B cell (primary cell): ENCODE measurements at regions not wholly inside any gene's neighbourhood (a gene's known extent, or its start where the extent isn't known, plus 50 kb on each side); places are given as distances from the start of the nearest gene placed in this dataset.

Experiments
- EZH2 ChIP-seq: IDR thresholded peaks from 2 replicates; pipeline ENCODE4 v1.6.1; 2012; ENCODE audit warnings: borderline replicate concordance, low read depth, mild to moderate bottlenecking, moderate library complexity, low read length; ENCODE audit not compliant: insufficient read depth, poor library complexity, severe bottlenecking
- TF ChIP-seq, protein P1 (sequence below): fragments of 200-600 bp; IDR thresholded peaks from one replicate; pipeline ENCODE4 v1.8.0; 2022; ENCODE audit warnings: antibody characterized with exemption, mild to moderate bottlenecking

GRCh38 chr6:48630511-48630910, 519.5 kb upstream of the PTCHD4 start:
- TF ChIP-seq, protein P1, sequence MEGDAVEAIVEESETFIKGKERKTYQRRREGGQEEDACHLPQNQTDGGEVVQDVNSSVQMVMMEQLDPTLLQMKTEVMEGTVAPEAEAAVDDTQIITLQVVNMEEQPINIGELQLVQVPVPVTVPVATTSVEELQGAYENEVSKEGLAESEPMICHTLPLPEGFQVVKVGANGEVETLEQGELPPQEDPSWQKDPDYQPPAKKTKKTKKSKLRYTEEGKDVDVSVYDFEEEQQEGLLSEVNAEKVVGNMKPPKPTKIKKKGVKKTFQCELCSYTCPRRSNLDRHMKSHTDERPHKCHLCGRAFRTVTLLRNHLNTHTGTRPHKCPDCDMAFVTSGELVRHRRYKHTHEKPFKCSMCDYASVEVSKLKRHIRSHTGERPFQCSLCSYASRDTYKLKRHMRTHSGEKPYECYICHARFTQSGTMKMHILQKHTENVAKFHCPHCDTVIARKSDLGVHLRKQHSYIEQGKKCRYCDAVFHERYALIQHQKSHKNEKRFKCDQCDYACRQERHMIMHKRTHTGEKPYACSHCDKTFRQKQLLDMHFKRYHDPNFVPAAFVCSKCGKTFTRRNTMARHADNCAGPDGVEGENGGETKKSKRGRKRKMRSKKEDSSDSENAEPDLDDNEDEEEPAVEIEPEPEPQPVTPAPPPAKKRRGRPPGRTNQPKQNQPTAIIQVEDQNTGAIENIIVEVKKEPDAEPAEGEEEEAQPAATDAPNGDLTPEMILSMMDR = no peak
- TF ChIP-seq EZH2 = no peak
